ENCODE measurements at regions not wholly inside any gene's neighbourhood (a gene's known extent, or its start where the extent isn't known, plus 50 kb on each side); places are given as distances from the start of the nearest gene placed in this dataset.

GRCh38 chr6:40937491-40937890 is 101.5 kb downstream of the UNC5CL start:
- peaks cover 20% of the 10 kb centered on the region for H3K4me1 ChIP-seq (ENCODE audit: control insufficient read depth, insufficient read depth, low read length, poor library complexity, severe bottlenecking)
- 81 to 100% methylated on average over 1 to 2 of the region's 2 CpGs for WGBS, 2 experiments (ENCODE audit: insufficient coverage in 2 of 2)
- H3K36me3 ChIP-seq (ENCODE audit: control insufficient read depth, insufficient read depth, low read length): no peaks in the 10 kb centered on the region
- H3K27ac ChIP-seq (ENCODE audit: low read depth, low read length, severe bottlenecking): peak overlapping the region; percentile 72
- peaks cover 3% of the 10 kb centered on the region for H3K9me3 ChIP-seq (ENCODE audit: control insufficient read depth, low read length)
- no peak overlapping the region for H3K4me3 ChIP-seq (ENCODE audit: extremely low read depth, insufficient read depth, low read length, poor library complexity, severe bottlenecking)

GRCh38 chr6:40936818-40937251 is 102.2 kb downstream of the UNC5CL start:
- H3K36me3 ChIP-seq (ENCODE audit: control insufficient read depth, insufficient read depth, low read length): no peaks in the 10 kb centered on the region
- WGBS, 2 experiments (ENCODE audit: insufficient coverage in 2 of 2): no CpG with 5 or more reads among the region's 3 CpGs

GRCh38 chr6:40933864-40934263 is 105.2 kb downstream of the UNC5CL start:
- Histone ChIP-seq H3K4me1 (ENCODE audit: control insufficient read depth, insufficient read depth, low read length, poor library complexity, severe bottlenecking) (peaks cover 25% of the 10 kb centered on the region), H3K36me3 (ENCODE audit: control insufficient read depth, insufficient read depth, low read length) (no peaks in the 10 kb centered on the region), H3K4me3 (ENCODE audit: extremely low read depth, insufficient read depth, low read length, poor library complexity, severe bottlenecking) (no peak overlapping the region), H3K27ac (ENCODE audit: low read depth, low read length, severe bottlenecking) (no peak overlapping the region), H3K9me3 (ENCODE audit: control insufficient read depth, low read length) (no peaks in the 10 kb centered on the region)
- WGBS, 2 experiments (ENCODE audit: insufficient coverage in 2 of 2): 100% methylated on average over 2 to 3 of the region's 5 CpGs

More at GRCh38 chr6:40936818-40937251, 102.2 kb downstream of the UNC5CL start:
- H3K4me1 ChIP-seq (ENCODE audit: control insufficient read depth, insufficient read depth, low read length, poor library complexity, severe bottlenecking): peaks cover 22% of the 10 kb centered on the region
- peaks cover 3% of the 10 kb centered on the region for H3K9me3 ChIP-seq (ENCODE audit: control insufficient read depth, low read length)
- no peak overlapping the region for H3K4me3 ChIP-seq (ENCODE audit: extremely low read depth, insufficient read depth, low read length, poor library complexity, severe bottlenecking)
- H3K27ac ChIP-seq (ENCODE audit: low read depth, low read length, severe bottlenecking): peak overlapping the region; percentile 72

GRCh38 chr6:40932953-40933352 is 106.1 kb downstream of the UNC5CL start:
- H3K4me1 ChIP-seq (ENCODE audit: control insufficient read depth, insufficient read depth, low read length, poor library complexity, severe bottlenecking): peaks cover 24% of the 10 kb centered on the region
- WGBS, 2 experiments (ENCODE audit: insufficient coverage in 2 of 2): 97 to 98% methylated on average over 5 to 6 of the region's 6 CpGs
- no peaks in the 10 kb centered on the region for H3K9me3 ChIP-seq (ENCODE audit: control insufficient read depth, low read length)

DNA sequence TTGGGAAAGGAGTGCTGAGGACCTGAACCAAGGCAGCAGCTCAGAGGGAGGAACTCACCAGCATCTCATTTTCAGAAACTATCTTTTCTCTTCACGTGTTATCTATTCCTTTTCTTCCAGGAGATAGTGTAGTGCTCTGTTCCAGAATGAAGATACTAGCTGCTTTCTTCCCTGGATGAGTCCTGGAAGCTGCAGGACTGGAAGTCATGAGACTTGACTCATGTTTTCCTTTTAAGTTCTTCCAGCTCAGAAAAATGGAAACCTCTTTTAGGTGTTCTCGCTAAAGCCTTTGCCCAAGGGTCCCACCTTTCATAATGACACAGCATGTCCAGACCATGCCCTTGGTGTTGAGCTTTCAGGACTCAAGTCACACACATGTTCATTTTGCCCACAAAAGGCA is 106.7 kb downstream of the UNC5CL start:
- H3K4me1 ChIP-seq (ENCODE audit: control insufficient read depth, insufficient read depth, low read length, poor library complexity, severe bottlenecking): peaks cover 19% of the 10 kb centered on the region
- H3K27ac ChIP-seq (ENCODE audit: low read depth, low read length, severe bottlenecking): no peak overlapping the region
- H3K36me3 ChIP-seq (ENCODE audit: control insufficient read depth, insufficient read depth, low read length): no peaks in the 10 kb centered on the region
- WGBS, 2 experiments (ENCODE audit: insufficient coverage in 2 of 2): 88 to 92% methylated on average over 1 to 2 of the region's 2 CpGs
- no peak overlapping the region for H3K4me3 ChIP-seq (ENCODE audit: extremely low read depth, insufficient read depth, low read length, poor library complexity, severe bottlenecking)
- H3K9me3 ChIP-seq (ENCODE audit: control insufficient read depth, low read length): no peaks in the 10 kb centered on the region

More at GRCh38 chr6:40932953-40933352, 106.1 kb downstream of the UNC5CL start:
- Histone ChIP-seq H3K36me3 (ENCODE audit: control insufficient read depth, insufficient read depth, low read length) (no peaks in the 10 kb centered on the region), H3K27ac (ENCODE audit: low read depth, low read length, severe bottlenecking) (no peak overlapping the region), H3K4me3 (ENCODE audit: extremely low read depth, insufficient read depth, low read length, poor library complexity, severe bottlenecking) (no peak overlapping the region)

GRCh38 chr6:40931931-40932330 is 107.1 kb downstream of the UNC5CL start:
- Histone ChIP-seq H3K9me3 (ENCODE audit: control insufficient read depth, low read length) (no peaks in the 10 kb centered on the region), H3K27ac (ENCODE audit: low read depth, low read length, severe bottlenecking) (no peak overlapping the region), H3K4me3 (ENCODE audit: extremely low read depth, insufficient read depth, low read length, poor library complexity, severe bottlenecking) (no peak overlapping the region), H3K4me1 (ENCODE audit: control insufficient read depth, insufficient read depth, low read length, poor library complexity, severe bottlenecking) (peaks cover 14% of the 10 kb centered on the region), H3K36me3 (ENCODE audit: control insufficient read depth, insufficient read depth, low read length) (no peaks in the 10 kb centered on the region)
- 100% methylated on average over 1 of the region's 1 CpG; no CpG with 5 or more reads in 1 of the 2 experiments for WGBS, 2 experiments (ENCODE audit: insufficient coverage in 2 of 2)

DNA sequence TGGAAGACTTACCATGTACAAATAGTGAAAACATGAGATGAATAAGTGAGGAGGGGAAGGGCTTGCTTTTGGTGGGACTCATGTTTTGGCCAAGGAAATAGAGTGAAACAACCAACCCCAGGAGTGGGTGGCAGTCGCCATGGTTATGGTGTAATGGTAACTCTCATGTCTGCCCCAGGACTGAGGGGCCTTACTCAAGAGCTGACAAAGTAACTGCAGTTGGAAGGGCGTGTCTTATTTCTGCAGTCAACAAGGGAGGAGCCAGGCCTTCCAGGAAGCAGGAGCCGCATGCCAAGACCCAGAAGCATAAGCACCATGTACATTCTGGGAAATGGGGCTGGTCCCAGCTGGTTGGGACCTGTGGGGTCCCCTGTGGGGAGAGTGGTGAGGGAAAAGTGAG is 108.5 kb downstream of the UNC5CL start:
- no peaks in the 10 kb centered on the region for H3K9me3 ChIP-seq (ENCODE audit: control insufficient read depth, low read length)
- no peak overlapping the region for H3K4me3 ChIP-seq (ENCODE audit: extremely low read depth, insufficient read depth, low read length, poor library complexity, severe bottlenecking)
- WGBS, 2 experiments (ENCODE audit: insufficient coverage in 2 of 2): 76 to 95% methylated on average over 2 to 3 of the region's 3 CpGs
- no peak overlapping the region for H3K27ac ChIP-seq (ENCODE audit: low read depth, low read length, severe bottlenecking)
- peaks cover 5% of the 10 kb centered on the region for H3K4me1 ChIP-seq (ENCODE audit: control insufficient read depth, insufficient read depth, low read length, poor library complexity, severe bottlenecking)
- H3K36me3 ChIP-seq (ENCODE audit: control insufficient read depth, insufficient read depth, low read length): no peaks in the 10 kb centered on the region

- Histone ChIP-seq H3K4me3 (ENCODE audit: extremely low read depth, insufficient read depth, low read length, poor library complexity, severe bottlenecking) (no peak overlapping the region), H3K4me1 (ENCODE audit: control insufficient read depth, insufficient read depth, low read length, poor library complexity, severe bottlenecking) (peaks cover 6% of the 10 kb centered on the region), H3K27ac (ENCODE audit: low read depth, low read length, severe bottlenecking) (no peak overlapping the region), H3K36me3 (ENCODE audit: control insufficient read depth, insufficient read depth, low read length) (no peaks in the 10 kb centered on the region), H3K9me3 (ENCODE audit: control insufficient read depth, low read length) (no peaks in the 10 kb centered on the region)
- no CpG with 5 or more reads among the region's 1 CpG for WGBS, 2 experiments (ENCODE audit: insufficient coverage in 2 of 2)
Observed at GRCh38 chr6:40930045-40930444, 109.0 kb downstream of the UNC5CL start.

GRCh38 chr6:40929176-40929575 is 109.8 kb downstream of the UNC5CL start:
- H3K9me3 ChIP-seq (ENCODE audit: control insufficient read depth, low read length): no peaks in the 10 kb centered on the region
- H3K4me1 ChIP-seq (ENCODE audit: control insufficient read depth, insufficient read depth, low read length, poor library complexity, severe bottlenecking): peaks cover 8% of the 10 kb centered on the region
- H3K36me3 ChIP-seq (ENCODE audit: control insufficient read depth, insufficient read depth, low read length): no peaks in the 10 kb centered on the region
- H3K27ac ChIP-seq (ENCODE audit: low read depth, low read length, severe bottlenecking): no peak overlapping the region
- WGBS, 2 experiments (ENCODE audit: insufficient coverage in 2 of 2): 100% methylated on average over 1 of the region's 3 CpGs
- H3K4me3 ChIP-seq (ENCODE audit: extremely low read depth, insufficient read depth, low read length, poor library complexity, severe bottlenecking): no peak overlapping the region

- Histone ChIP-seq H3K27ac (ENCODE audit: low read depth, low read length, severe bottlenecking) (no peak overlapping the region), H3K4me3 (ENCODE audit: extremely low read depth, insufficient read depth, low read length, poor library complexity, severe bottlenecking) (no peak overlapping the region), H3K4me1 (ENCODE audit: control insufficient read depth, insufficient read depth, low read length, poor library complexity, severe bottlenecking) (peaks cover 8% of the 10 kb centered on the region), H3K9me3 (ENCODE audit: control insufficient read depth, low read length) (no peaks in the 10 kb centered on the region), H3K36me3 (ENCODE audit: control insufficient read depth, insufficient read depth, low read length) (no peaks in the 10 kb centered on the region)
- WGBS, 2 experiments (ENCODE audit: insufficient coverage in 2 of 2): 92 to 93% methylated on average over 3 of the region's 3 CpGs
Observed at GRCh38 chr6:40928763-40929162, 110.3 kb downstream of the UNC5CL start.

DNA sequence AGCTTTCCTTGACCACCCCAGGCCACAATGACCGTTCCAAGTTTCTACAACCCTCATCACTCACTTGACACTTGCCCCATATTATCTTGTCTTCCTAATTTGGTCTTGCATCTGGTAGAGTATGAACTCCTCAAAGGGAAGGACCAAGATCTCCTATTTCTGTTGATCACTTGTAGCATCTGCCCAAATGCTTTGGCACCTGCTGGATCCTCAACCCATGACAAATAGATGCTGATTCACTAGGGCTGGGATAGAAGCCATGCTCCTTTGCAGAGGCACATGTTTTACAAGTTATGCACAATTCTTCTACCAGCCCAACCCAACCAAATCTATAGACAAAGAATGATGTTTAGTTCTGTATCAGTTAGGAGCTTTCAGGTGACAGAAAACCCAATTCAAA is 110.7 kb downstream of the UNC5CL start:
- no CpG with 5 or more reads among the region's 1 CpG for WGBS, 2 experiments (ENCODE audit: insufficient coverage in 2 of 2)
- Histone ChIP-seq H3K4me1 (ENCODE audit: control insufficient read depth, insufficient read depth, low read length, poor library complexity, severe bottlenecking) (peaks cover 8% of the 10 kb centered on the region), H3K9me3 (ENCODE audit: control insufficient read depth, low read length) (no peaks in the 10 kb centered on the region), H3K4me3 (ENCODE audit: extremely low read depth, insufficient read depth, low read length, poor library complexity, severe bottlenecking) (no peak overlapping the region), H3K36me3 (ENCODE audit: control insufficient read depth, insufficient read depth, low read length) (no peaks in the 10 kb centered on the region), H3K27ac (ENCODE audit: low read depth, low read length, severe bottlenecking) (no peak overlapping the region)

Measured in mesodermal cell (in vitro differentiated cells).